Adrenal gland (tissue), 9 donors: ENCODE measurements at regions not wholly inside any gene's neighbourhood (a gene's known extent, or its start where the extent isn't known, plus 50 kb on each side); places are given as distances from the start of the nearest gene placed in this dataset.

ENCODE experiments used
- DNase-seq, 7 donors: peaks; one replicate each; pipeline ENCODE4 v3.0.0-alpha.2; 2019 to 2020
- H3K27ac ChIP-seq, 5 donors: fragments of 200-600 bp; sonication (generic) in 4 of 5; 1 replicate in 3 of 5; 2 replicates in 2 of 5; pipeline versions ENCODE4 v1.5.1 to v1.8.0; 2016 to 2020; ENCODE audit warnings: mild to moderate bottlenecking in 1 of 5
- H3K27me3 ChIP-seq: fragments of 200-600 bp; 2 replicates; pipeline ENCODE4 v1.8.0; 2021
- H3K36me3 ChIP-seq, 2 donors: fragments of 200-600 bp; replicated peaks in 1 of 2; 1 replicate in 1 of 2; 2 replicates in 1 of 2; pipeline versions ENCODE4 v1.5.1 to v1.8.0; 2018 to 2022
- H3K4me1 ChIP-seq, 2 donors: fragments of 200-600 bp; replicated peaks in 1 of 2; 1 replicate in 1 of 2; 2 replicates in 1 of 2; pipeline versions ENCODE4 v1.5.1 to v1.8.0; 2018 to 2021
- H3K4me3 ChIP-seq, 4 donors: fragments of 200-600 bp; sonication (generic) in 3 of 4; one replicate each; pipeline ENCODE4 v1.5.1; 2016 to 2018
- H3K9me3 ChIP-seq, 3 donors: fragments of 200-600 bp; sonication (generic) in 1 of 3; replicated peaks in 1 of 3; 1 replicate in 2 of 3; 2 replicates in 1 of 3; pipeline versions ENCODE4 v1.5.1 to v1.8.0; 2016 to 2021
- POLR2A ChIP-seq, 2 donors: fragments of 450-650 bp; IDR thresholded peaks; one replicate each; pipeline ENCODE4 v1.6.1; 2017; ENCODE audit warnings: antibody characterized with exemption in 2 of 2, mild to moderate bottlenecking in 2 of 2, moderate library complexity in 1 of 2
- WGBS, 4 donors: extraction: QIAGEN DNeasy Blood & Tissue Kit in 2 of 4; methylation state at CpG; one replicate each; pipeline versions ENCODE4 v1.1.5 to v1.1.7; 2013 to 2017; 5-methylcytosine and 5-hydroxymethylcytosine counted together
- intact Hi-C, 2 donors: fragments of 100-400 bp; cut with DNase I; formaldehyde crosslinking; loops; one replicate each; pipeline versions ENCODE4 v1.14.1 to v1.15.0; 2022 to 2023
- TF ChIP-seq, protein P1 (sequence below), 6 experiments: fragments of 450-650 bp in 4 of 6; fragments of 200-600 bp in 2 of 6; sonication (generic) in 1 of 6; IDR thresholded peaks; 1 replicate in 5 of 6; 2 replicates in 1 of 6; pipeline versions ENCODE4 v1.5.1 to v1.8.0; 2016 to 2021; ENCODE audit warnings: antibody characterized with exemption in 6 of 6, mild to moderate bottlenecking in 2 of 6, moderate library complexity in 1 of 6
- donor health status: healthy with polysubstance abuse.
- donor health status: Bipolar disorder and iron deficiency.
- donor health status: DM: yes; HTN: yes; CAD: no.
- donor health status: DM: no; HTN: no; CAD: no.
- donor health status: DM: no; HTN: no; CAD: no.

- no peak for DNase-seq
- 62 to 88% (median 75%) methylated on average over 3 of the region's 3 CpGs for WGBS, 4 donors
Measured at GRCh38 chr3:124374583-124374982, 355.7 kb upstream of the UMPS start.

GRCh38 chr3:124381575-124382333 is 348.5 kb upstream of the UMPS start:
- DNase-seq, result no peak
- TF ChIP-seq POLR2A (IDR thresholded peaks at IDR 0.05), result no peak
- TF ChIP-seq, protein P1, sequence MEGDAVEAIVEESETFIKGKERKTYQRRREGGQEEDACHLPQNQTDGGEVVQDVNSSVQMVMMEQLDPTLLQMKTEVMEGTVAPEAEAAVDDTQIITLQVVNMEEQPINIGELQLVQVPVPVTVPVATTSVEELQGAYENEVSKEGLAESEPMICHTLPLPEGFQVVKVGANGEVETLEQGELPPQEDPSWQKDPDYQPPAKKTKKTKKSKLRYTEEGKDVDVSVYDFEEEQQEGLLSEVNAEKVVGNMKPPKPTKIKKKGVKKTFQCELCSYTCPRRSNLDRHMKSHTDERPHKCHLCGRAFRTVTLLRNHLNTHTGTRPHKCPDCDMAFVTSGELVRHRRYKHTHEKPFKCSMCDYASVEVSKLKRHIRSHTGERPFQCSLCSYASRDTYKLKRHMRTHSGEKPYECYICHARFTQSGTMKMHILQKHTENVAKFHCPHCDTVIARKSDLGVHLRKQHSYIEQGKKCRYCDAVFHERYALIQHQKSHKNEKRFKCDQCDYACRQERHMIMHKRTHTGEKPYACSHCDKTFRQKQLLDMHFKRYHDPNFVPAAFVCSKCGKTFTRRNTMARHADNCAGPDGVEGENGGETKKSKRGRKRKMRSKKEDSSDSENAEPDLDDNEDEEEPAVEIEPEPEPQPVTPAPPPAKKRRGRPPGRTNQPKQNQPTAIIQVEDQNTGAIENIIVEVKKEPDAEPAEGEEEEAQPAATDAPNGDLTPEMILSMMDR (IDR thresholded peaks at IDR 0.05), result no peak
- Histone ChIP-seq H3K4me1 (no peaks in the 10 kb centered on the region), H3K4me3 (no peak overlapping the region), H3K36me3 (no peaks in the 10 kb centered on the region), H3K9me3 (no peaks in the 10 kb centered on the region), H3K27me3 (no peaks in the 10 kb centered on the region), H3K27ac (no peak overlapping the region)
- intact Hi-C loops, result no loop called here
- WGBS, 4 donors, result 88 to 94% (median 91%) methylated on average over 4 of the region's 4 CpGs

More at GRCh38 chr3:124374583-124374982, 355.7 kb upstream of the UMPS start:
- Histone ChIP-seq H3K4me1 (no peaks in the 10 kb centered on the region), H3K27ac (no peak overlapping the region), H3K4me3 (no peak overlapping the region), H3K36me3 (no peaks in the 10 kb centered on the region), H3K27me3 (no peaks in the 10 kb centered on the region), H3K9me3 (no peaks in the 10 kb centered on the region)
- intact Hi-C loops, result no loop called here
- TF ChIP-seq POLR2A (IDR thresholded peaks at IDR 0.05), result no peak
- TF ChIP-seq, protein P1 (IDR thresholded peaks at IDR 0.05), result no peak

DNA sequence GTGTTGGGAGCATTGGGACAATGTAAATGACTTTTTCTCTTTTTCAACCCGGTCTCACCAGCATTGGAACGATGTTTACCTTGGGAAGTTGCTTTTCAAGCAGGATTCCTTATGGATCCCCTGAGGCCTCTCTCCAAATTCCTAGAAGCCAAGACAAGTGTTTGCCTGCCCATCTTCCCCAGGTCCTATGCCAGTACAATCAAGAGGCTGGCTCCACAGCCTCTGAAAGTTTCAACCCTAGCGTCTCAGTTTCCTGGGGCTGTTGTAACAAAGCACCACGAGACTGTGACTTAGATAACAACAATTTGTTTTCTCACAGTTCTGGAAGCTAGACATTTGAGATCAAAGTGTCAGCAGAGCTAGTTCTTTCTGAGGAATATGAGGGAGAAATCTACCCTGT is 347.2 kb upstream of the UMPS start:
- 43 to 71% (median 57%) methylated on average over 3 to 4 of the region's 4 CpGs for WGBS, 4 donors
- intact Hi-C loops, result no loop called here
- Histone ChIP-seq H3K27ac (no peak overlapping the region), H3K9me3 (no peaks in the 10 kb centered on the region), H3K4me3 (no peak overlapping the region), H3K36me3 (no peaks in the 10 kb centered on the region), H3K27me3 (no peaks in the 10 kb centered on the region), H3K4me1 (no peaks in the 10 kb centered on the region)
- TF ChIP-seq POLR2A (IDR thresholded peaks at IDR 0.05), result no peak
- TF ChIP-seq, protein P1 (IDR thresholded peaks at IDR 0.05), result no peak
- DNase-seq, result no peak

- Histone ChIP-seq H3K27ac (no peak overlapping the region), H3K4me3 (no peak overlapping the region), H3K9me3 (no peaks in the 10 kb centered on the region), H3K27me3 (no peaks in the 10 kb centered on the region), H3K4me1 (no peaks in the 10 kb centered on the region), H3K36me3 (no peaks in the 10 kb centered on the region)
- TF ChIP-seq POLR2A (IDR thresholded peaks at IDR 0.05), result no peak
- TF ChIP-seq, protein P1 (IDR thresholded peaks at IDR 0.05), result no peak
- 81 to 86% (median 83%) methylated on average over 6 of the region's 6 CpGs for WGBS, 4 donors
- no peak for DNase-seq
- intact Hi-C loops, result no loop called here
Measured at GRCh38 chr3:124383846-124384466, 346.3 kb upstream of the UMPS start.
